CD4-positive, CD25-positive, alpha-beta regulatory T cell (primary cell): ENCODE measurements at regions not wholly inside any gene's neighbourhood (a gene's known extent, or its start where the extent isn't known, plus 50 kb on each side); places are given as distances from the start of the nearest gene placed in this dataset.

Source experiments
- ATAC-seq, 2 donors: fragments of 150-1000 bp; cut with Tn5 transposase; one replicate each; pipeline ENCODE4 v1.10.0; 2021; ENCODE audit warnings: low read depth in 2 of 2, moderate number of reproducible peaks in 2 of 2, moderate library complexity in 1 of 2
- DNase-seq, 3 donors: peaks; one replicate each; pipeline versions ENCODE4 v3.0.0 to v3.0.0-alpha.2; 2012 to 2022; ENCODE audit warnings: mixed read lengths in 1 of 3
- H3K27ac ChIP-seq: one replicate; pipeline ENCODE4 v1.7.0; 2013; ENCODE audit warnings: mild to moderate bottlenecking, low read length; ENCODE audit not compliant: insufficient read depth, poor library complexity, severe bottlenecking
- H3K27me3 ChIP-seq: one replicate; pipeline ENCODE4 v1.7.0; 2013; ENCODE audit warnings: low read length; ENCODE audit not compliant: control insufficient read depth, insufficient read depth
- H3K36me3 ChIP-seq: one replicate; pipeline ENCODE4 v1.7.0; 2013; ENCODE audit warnings: mild to moderate bottlenecking, low read length, moderate library complexity; ENCODE audit not compliant: control insufficient read depth, insufficient read depth
- H3K4me1 ChIP-seq: 2 replicates; pipeline ENCODE4 v1.7.0; 2013; ENCODE audit warnings: mild to moderate bottlenecking, low read length; ENCODE audit not compliant: insufficient read depth, control insufficient read depth, poor library complexity, severe bottlenecking
- H3K4me3 ChIP-seq: one replicate; pipeline ENCODE4 v1.7.0; 2013; ENCODE audit warnings: low read depth, mild to moderate bottlenecking, low read length, moderate library complexity
- H3K9me3 ChIP-seq, 2 experiments: 1 replicate in 1 of 2; 2 replicates in 1 of 2; pipeline ENCODE4 v1.7.0; 2013; ENCODE audit warnings: low read length in 2 of 2, mild to moderate bottlenecking in 1 of 2, moderate library complexity in 1 of 2; ENCODE audit not compliant: control insufficient read depth in 2 of 2
- H3K27ac Mint-ChIP-seq, 3 donors: one replicate each; pipeline ENCODE4 v1.8.0; 2020 to 2022; ENCODE audit warnings: mild to moderate bottlenecking in 3 of 3, mixed read lengths in 3 of 3, moderate library complexity in 2 of 3
- H3K27me3 Mint-ChIP-seq: one replicate; pipeline ENCODE4 v1.8.0; 2022; ENCODE audit warnings: mild to moderate bottlenecking, mixed read lengths
- H3K36me3 Mint-ChIP-seq: one replicate; pipeline ENCODE4 v1.8.0; 2020; ENCODE audit warnings: mixed read lengths
- H3K4me1 Mint-ChIP-seq, 4 donors: one replicate each; pipeline ENCODE4 v1.8.0; 2020 to 2022; ENCODE audit warnings: mixed read lengths in 4 of 4, mild to moderate bottlenecking in 1 of 4
- H3K4me3 Mint-ChIP-seq, 4 donors: one replicate each; pipeline ENCODE4 v1.8.0; 2020 to 2022; ENCODE audit warnings: mild to moderate bottlenecking in 4 of 4, mixed read lengths in 4 of 4, moderate library complexity in 3 of 4
- H3K9me3 Mint-ChIP-seq, 7 donors: one replicate each; pipeline ENCODE4 v1.8.0; 2020 to 2022; ENCODE audit warnings: mixed read lengths in 7 of 7, mild to moderate bottlenecking in 3 of 7, moderate library complexity in 2 of 7

DNA sequence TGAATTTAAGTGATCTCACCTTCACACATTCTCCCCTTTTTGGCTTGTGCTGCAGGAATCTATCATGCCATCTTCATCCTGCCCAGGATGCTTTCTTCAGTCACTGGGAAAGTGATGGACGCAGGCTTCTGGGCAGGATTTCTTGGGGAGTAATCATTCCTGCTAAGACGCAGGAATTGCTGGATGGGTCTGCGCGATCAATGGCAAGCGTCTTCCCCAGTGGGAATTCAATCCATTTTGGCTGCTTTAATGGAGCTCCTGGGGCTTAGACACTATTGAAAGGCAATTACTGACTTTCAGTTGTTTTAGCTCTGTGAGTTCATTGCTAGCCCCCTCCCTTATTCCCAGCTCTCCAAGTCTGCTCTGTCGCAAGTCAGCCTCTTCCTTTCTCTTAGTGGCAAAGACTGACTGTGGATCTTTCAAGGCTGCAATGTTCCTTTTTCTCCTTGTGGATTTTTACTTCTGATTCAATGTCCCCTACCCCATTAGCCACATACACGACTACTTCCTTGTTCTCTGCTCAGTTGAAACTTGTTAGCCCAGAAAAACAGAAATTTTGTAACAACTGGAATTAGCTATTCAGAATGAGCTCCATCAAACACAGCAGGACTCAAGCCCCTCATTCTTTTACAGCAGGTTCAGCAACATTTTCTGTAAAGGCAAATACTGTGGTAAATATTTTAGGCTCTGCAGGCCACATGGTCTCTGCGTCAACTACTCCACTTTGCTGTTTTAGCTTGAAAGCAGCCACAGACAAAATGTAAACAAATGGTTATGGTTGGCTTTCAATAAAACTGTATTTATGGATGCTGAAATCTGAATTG is 154.9 kb downstream of the ASB9 start:
- ATAC-seq: no peak
- H3K27ac ChIP-seq: no peak overlapping the region
- no peaks in the 10 kb centered on the region for H3K27me3 ChIP-seq
- H3K4me3 Mint-ChIP-seq: no peak overlapping the region
- H3K4me3 ChIP-seq: no peak overlapping the region
- peaks cover 0 to 8% (median 1%) of the 10 kb centered on the region in 4 donors for H3K4me1 Mint-ChIP-seq
- H3K9me3 Mint-ChIP-seq: no peaks in the 10 kb centered on the region
- no peaks in the 10 kb centered on the region for H3K9me3 ChIP-seq
- no peaks in the 10 kb centered on the region for H3K4me1 ChIP-seq
- DNase-seq: no peak
- no peaks in the 10 kb centered on the region for H3K27me3 Mint-ChIP-seq
- no peaks in the 10 kb centered on the region for H3K36me3 Mint-ChIP-seq
- no peak overlapping the region for H3K27ac Mint-ChIP-seq
- H3K36me3 ChIP-seq: no peaks in the 10 kb centered on the region

DNA sequence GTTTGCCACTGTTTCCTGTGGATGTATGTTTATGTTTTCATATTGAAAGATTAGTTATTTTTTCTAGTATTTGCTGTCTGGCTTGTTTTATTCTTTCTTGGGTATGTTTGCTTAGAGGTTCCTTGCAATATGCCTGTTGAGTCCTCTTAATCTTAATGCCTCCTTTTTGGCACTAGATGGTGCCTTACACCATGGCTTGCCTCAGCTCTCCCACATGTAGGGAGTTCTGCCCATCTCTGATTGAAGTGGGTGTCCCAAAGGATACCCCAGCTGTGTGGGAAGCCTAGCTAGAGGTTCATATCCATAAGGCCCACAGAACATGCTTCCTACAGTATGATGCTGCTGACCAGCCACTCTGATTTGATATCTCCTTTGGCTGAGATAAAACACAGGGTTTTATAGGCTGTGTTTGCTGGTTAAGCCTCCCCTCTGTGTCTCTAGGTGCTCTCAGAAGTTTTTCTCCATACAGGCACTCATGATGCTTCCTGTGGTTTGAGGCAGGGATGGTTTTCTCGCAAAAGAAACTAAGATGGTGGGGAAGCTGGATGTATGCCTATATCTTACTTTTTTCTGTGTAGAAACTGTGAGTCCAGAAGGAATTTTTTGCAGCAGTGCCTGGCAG is 162.4 kb downstream of the ASB9 start:
- H3K4me3 ChIP-seq: no peak overlapping the region
- Mint-ChIP-seq H3K27me3 (no peaks in the 10 kb centered on the region), H3K27ac (no peak overlapping the region), H3K36me3 (no peaks in the 10 kb centered on the region), H3K4me3 (no peak overlapping the region), H3K4me1 (peaks cover 6 to 12% (median 10%) of the 10 kb centered on the region in 4 donors), H3K9me3 (peaks cover 0 to 5% (median 0%) of the 10 kb centered on the region in 7 donors)
- no peaks in the 10 kb centered on the region for H3K9me3 ChIP-seq
- H3K4me1 ChIP-seq: no peaks in the 10 kb centered on the region
- no peaks in the 10 kb centered on the region for H3K27me3 ChIP-seq
- no peaks in the 10 kb centered on the region for H3K36me3 ChIP-seq
- peak in 1 of 2 donors; percentile 68 for ATAC-seq
- H3K27ac ChIP-seq: no peak overlapping the region
- DNase-seq: peak in 1 of 3 donors; percentile 16

DNA sequence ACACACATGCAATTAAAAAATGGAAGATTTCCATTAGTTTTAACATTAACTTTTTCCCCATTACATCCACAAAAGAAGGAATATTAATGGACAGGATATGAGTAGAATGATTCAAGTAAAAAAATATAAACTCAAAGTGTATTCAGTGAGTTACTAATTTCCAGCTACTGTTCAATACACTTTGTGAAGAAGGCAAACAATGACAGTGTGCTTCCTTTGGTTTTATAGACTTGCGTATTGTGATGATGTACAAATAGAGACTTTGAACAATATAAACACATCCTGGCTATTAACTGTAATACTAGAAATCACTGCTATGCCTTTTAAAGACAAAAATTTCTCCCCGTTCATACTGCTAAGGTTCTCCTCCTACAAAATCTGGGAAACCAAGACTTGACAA is 171.4 kb downstream of the ASB9 start:
- ATAC-seq (no peak), DNase-seq (no peak)
- no peak overlapping the region for H3K4me3 ChIP-seq
- Mint-ChIP-seq H3K4me3 (no peak overlapping the region), H3K27ac (no peak overlapping the region), H3K9me3 (no peaks in the 10 kb centered on the region), H3K36me3 (no peaks in the 10 kb centered on the region), H3K27me3 (no peaks in the 10 kb centered on the region), H3K4me1 (no peaks in the 10 kb centered on the region)
- H3K4me1 ChIP-seq: no peaks in the 10 kb centered on the region
- H3K27me3 ChIP-seq: no peaks in the 10 kb centered on the region
- no peak overlapping the region for H3K27ac ChIP-seq
- no peaks in the 10 kb centered on the region for H3K36me3 ChIP-seq
- no peaks in the 10 kb centered on the region for H3K9me3 ChIP-seq

DNA sequence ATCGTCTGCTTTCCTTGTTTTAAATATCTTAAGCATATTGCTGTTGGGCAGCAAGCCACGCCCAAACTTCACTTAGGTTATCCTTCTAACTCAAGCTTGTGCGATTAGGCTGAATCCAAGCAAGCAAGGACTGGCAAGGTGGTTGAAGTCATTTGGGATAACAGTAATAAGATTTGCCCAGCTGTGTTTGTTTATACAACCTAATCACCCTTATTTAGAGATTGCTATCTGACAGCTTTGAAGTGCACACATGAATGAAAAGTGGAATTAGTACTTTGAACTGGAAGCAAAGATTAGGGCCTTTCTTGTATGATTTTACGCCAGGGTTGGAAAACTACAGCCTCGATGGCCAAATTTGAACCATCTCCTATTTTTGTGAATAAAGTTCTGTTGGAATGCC is 182.1 kb downstream of the ASB9 start:
- ATAC-seq (no peak), DNase-seq (no peak)
- no peaks in the 10 kb centered on the region for H3K36me3 Mint-ChIP-seq
- no peaks in the 10 kb centered on the region for H3K9me3 Mint-ChIP-seq
- H3K4me3 Mint-ChIP-seq: no peak overlapping the region
- Histone ChIP-seq H3K27ac (no peak overlapping the region), H3K4me3 (no peak overlapping the region), H3K27me3 (no peaks in the 10 kb centered on the region), H3K36me3 (no peaks in the 10 kb centered on the region), H3K9me3 (no peaks in the 10 kb centered on the region), H3K4me1 (no peaks in the 10 kb centered on the region)
- no peaks in the 10 kb centered on the region for H3K27me3 Mint-ChIP-seq
- no peaks in the 10 kb centered on the region for H3K4me1 Mint-ChIP-seq
- H3K27ac Mint-ChIP-seq: no peak overlapping the region

DNA sequence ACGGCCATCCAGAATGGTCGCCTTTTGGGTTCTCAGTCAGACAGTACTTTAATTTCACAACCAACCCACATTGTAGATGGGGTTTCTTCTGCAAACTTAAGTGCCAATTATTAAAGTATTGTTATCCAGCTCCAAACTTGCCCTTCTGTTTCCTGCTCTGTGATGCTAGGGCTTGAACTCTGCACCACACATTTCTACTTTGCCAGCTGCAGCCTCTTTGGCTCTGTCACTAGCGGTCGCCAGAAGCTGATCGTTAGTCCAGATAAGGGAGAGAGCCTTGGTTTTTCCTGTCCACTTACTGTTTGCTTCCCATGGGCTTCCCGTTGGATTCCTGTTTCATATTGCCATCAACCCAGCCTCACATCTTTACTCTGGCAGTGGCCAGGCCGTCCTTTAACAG is 196.6 kb downstream of the ASB9 start:
- no peak overlapping the region for H3K4me3 Mint-ChIP-seq
- Histone ChIP-seq H3K4me3 (no peak overlapping the region), H3K27me3 (no peaks in the 10 kb centered on the region), H3K27ac (no peak overlapping the region), H3K9me3 (no peaks in the 10 kb centered on the region), H3K36me3 (no peaks in the 10 kb centered on the region), H3K4me1 (no peaks in the 10 kb centered on the region)
- no peak for ATAC-seq
- peaks cover 0 to under 1% (median 0%) of the 10 kb centered on the region in 7 donors for H3K9me3 Mint-ChIP-seq
- no peak for DNase-seq
- peaks cover 0 to 5% (median 0%) of the 10 kb centered on the region in 4 donors for H3K4me1 Mint-ChIP-seq
- no peak overlapping the region for H3K27ac Mint-ChIP-seq
- H3K27me3 Mint-ChIP-seq: no peaks in the 10 kb centered on the region
- no peaks in the 10 kb centered on the region for H3K36me3 Mint-ChIP-seq

DNA sequence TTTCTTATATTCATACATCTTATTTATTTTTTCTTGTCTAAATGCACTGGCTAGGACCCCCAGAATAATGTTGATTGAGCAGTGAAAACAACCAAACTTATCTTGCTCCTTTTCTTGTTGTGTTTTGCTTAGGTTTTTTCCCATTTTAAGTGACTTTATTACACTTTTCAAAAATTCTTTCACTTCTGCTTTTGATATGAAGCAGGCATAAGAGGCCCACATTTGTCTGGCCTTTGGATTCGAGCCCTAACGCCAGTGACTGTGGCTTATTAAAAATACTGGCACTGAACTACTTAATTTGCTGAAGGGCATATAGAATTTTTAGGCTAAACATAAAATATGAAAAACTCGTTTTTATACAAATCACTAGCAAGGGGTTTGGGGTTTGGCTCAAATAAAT is 197.0 kb downstream of the ASB9 start:
- no peak for ATAC-seq
- Mint-ChIP-seq H3K4me1 (peaks cover 0 to 5% (median 0%) of the 10 kb centered on the region in 4 donors), H3K27ac (no peak overlapping the region), H3K36me3 (no peaks in the 10 kb centered on the region), H3K4me3 (no peak overlapping the region), H3K27me3 (no peaks in the 10 kb centered on the region), H3K9me3 (no peaks in the 10 kb centered on the region)
- no peaks in the 10 kb centered on the region for H3K9me3 ChIP-seq
- H3K27ac ChIP-seq: no peak overlapping the region
- H3K4me3 ChIP-seq: no peak overlapping the region
- no peaks in the 10 kb centered on the region for H3K27me3 ChIP-seq
- no peaks in the 10 kb centered on the region for H3K4me1 ChIP-seq
- no peaks in the 10 kb centered on the region for H3K36me3 ChIP-seq
- DNase-seq: no peak

DNA sequence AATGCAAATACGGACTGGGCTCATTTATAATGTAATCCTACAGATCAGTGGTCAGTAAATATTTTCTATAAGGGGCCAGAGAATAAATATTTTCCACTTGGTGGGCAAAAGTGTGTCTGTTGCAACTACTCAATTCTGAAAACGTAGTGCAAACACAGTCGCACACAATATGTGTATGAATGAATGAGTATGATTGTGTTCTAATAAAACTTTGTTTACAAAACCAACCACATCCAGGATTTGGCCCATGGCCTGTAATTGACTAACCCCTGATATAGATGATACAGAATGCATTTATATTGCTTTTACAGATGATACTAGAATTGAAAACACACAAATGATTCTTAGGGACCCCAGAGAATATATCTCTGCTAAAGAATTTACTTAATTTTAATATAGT is 197.6 kb downstream of the ASB9 start:
- H3K9me3 Mint-ChIP-seq: no peaks in the 10 kb centered on the region
- DNase-seq (no peak), ATAC-seq (no peak)
- H3K36me3 Mint-ChIP-seq: no peaks in the 10 kb centered on the region
- H3K9me3 ChIP-seq: no peaks in the 10 kb centered on the region
- H3K27me3 ChIP-seq: no peaks in the 10 kb centered on the region
- H3K36me3 ChIP-seq: no peaks in the 10 kb centered on the region
- no peaks in the 10 kb centered on the region for H3K4me1 ChIP-seq
- no peaks in the 10 kb centered on the region for H3K27me3 Mint-ChIP-seq
- H3K27ac ChIP-seq: no peak overlapping the region
- no peak overlapping the region for H3K4me3 Mint-ChIP-seq
- H3K4me1 Mint-ChIP-seq: peaks cover 0 to 5% (median 0%) of the 10 kb centered on the region in 4 donors
- no peak overlapping the region for H3K4me3 ChIP-seq
- no peak overlapping the region for H3K27ac Mint-ChIP-seq

DNA sequence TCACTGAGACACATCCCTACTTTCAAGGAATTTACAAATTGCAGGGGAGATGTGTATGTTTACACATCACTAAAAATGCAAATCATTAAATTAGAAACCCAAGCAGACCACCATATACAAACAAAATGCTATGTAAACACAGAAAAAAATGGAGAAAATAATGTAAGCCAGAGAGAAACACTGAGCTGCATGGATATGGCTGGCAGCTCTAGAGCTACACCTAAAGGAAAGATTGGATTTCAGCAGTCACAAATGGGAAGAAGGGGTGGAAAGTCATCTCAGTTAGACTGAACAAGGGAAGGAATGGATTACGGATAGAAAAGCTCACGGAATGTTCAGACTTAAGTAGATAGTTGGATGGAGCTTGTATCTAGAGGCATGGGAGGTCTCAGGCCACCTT is 186.3 kb downstream of the MOSPD2 start:
- Mint-ChIP-seq H3K36me3 (no peaks in the 10 kb centered on the region), H3K27me3 (peaks cover 4% of the 10 kb centered on the region), H3K9me3 (peaks cover 0 to 2% (median 0%) of the 10 kb centered on the region in 7 donors), H3K4me1 (no peaks in the 10 kb centered on the region), H3K27ac (no peak overlapping the region), H3K4me3 (no peak overlapping the region)
- Histone ChIP-seq H3K4me1 (no peaks in the 10 kb centered on the region), H3K36me3 (no peaks in the 10 kb centered on the region), H3K27me3 (no peaks in the 10 kb centered on the region), H3K9me3 (no peaks in the 10 kb centered on the region), H3K27ac (no peak overlapping the region), H3K4me3 (no peak overlapping the region)
- DNase-seq: no peak
- no peak for ATAC-seq
